ENCODE measurements at regions not wholly inside any gene's neighbourhood (a gene's known extent, or its start where the extent isn't known, plus 50 kb on each side); places are given as distances from the start of the nearest gene placed in this dataset.

DNA sequence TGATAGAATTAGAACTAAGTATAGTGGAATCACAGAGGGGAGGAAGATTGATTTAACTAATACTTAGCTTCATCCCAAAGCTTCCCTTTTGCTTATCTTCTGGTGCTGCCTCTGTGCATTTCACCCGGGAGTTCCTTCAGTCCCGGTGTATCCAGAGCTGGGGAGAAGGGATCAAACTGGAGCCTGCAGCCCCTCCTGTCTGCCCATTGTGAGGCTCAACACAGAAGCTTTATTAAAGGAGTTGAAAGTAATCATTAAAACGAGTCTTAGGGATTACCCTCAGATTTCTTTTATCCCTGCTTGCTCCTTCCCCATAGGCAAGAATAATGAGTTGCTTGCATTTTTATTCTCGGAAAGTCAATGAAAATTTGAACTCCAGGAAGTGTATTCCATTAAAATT lies 739.7 kb upstream of the DDX18 start:
- no peak overlapping the region for H3K4me3 ChIP-seq (ENCODE audit: low read depth, low read length)
- no peak for DNase-seq (ENCODE audit: low read depth, low spot score)
- TF ChIP-seq, protein P1, sequence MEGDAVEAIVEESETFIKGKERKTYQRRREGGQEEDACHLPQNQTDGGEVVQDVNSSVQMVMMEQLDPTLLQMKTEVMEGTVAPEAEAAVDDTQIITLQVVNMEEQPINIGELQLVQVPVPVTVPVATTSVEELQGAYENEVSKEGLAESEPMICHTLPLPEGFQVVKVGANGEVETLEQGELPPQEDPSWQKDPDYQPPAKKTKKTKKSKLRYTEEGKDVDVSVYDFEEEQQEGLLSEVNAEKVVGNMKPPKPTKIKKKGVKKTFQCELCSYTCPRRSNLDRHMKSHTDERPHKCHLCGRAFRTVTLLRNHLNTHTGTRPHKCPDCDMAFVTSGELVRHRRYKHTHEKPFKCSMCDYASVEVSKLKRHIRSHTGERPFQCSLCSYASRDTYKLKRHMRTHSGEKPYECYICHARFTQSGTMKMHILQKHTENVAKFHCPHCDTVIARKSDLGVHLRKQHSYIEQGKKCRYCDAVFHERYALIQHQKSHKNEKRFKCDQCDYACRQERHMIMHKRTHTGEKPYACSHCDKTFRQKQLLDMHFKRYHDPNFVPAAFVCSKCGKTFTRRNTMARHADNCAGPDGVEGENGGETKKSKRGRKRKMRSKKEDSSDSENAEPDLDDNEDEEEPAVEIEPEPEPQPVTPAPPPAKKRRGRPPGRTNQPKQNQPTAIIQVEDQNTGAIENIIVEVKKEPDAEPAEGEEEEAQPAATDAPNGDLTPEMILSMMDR (IDR thresholded peaks at IDR 0.05; ENCODE audit: low read depth, low read length), result no peak
- in situ Hi-C loops (cut with HindIII; ENCODE audit: low sequenced_read_pairs), result no loop called here

DNA sequence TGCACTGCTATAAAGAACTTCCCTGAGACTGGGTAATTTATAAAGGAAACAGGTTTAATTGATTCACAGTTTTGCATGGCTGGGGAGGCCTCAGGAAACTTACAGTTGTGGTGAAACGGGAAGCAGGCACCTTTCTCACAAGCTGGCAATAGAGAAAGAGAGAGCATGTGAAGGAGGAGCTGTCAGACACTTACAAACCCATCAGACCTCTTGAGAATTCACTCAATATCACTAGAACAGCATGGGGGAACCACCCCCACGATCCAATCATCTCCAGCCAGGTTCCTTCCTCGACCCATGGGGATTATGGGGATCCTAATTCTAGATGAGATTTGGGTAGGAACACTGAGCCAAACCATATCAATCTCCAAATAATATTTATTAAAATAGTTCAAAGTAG lies 729.2 kb upstream of the DDX18 start:
- TF ChIP-seq, protein P1 (IDR thresholded peaks at IDR 0.05; ENCODE audit: low read depth, low read length), result no peak
- no peak overlapping the region for H3K4me3 ChIP-seq (ENCODE audit: low read depth, low read length)
- in situ Hi-C loops (cut with HindIII; ENCODE audit: low sequenced_read_pairs), result no loop called here
- DNase-seq (ENCODE audit: low read depth, low spot score), result no peak

DNA sequence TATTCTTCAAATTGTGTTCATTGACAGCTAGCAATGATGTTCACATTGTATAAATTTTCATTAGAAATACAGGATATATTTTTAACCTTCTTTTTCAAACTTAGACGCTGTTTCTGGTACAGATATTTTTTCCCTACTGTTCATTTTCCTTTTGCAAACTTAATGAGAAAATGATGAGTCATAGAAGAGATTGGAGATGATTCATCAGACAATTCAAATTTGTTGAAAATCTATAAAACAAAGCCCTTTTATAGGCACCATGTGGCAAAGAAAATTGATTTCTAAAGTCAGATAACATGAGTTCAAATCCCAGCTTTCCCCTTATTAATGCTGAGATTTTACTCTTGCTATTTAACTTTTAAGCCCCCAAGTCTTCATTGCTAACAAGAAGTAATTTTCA lies 728.8 kb upstream of the DDX18 start:
- in situ Hi-C loops (cut with HindIII; ENCODE audit: low sequenced_read_pairs), result no loop called here
- TF ChIP-seq, protein P1 (IDR thresholded peaks at IDR 0.05; ENCODE audit: low read depth, low read length), result no peak
- no peak overlapping the region for H3K4me3 ChIP-seq (ENCODE audit: low read depth, low read length)
- DNase-seq (ENCODE audit: low read depth, low spot score), result no peak

DNA sequence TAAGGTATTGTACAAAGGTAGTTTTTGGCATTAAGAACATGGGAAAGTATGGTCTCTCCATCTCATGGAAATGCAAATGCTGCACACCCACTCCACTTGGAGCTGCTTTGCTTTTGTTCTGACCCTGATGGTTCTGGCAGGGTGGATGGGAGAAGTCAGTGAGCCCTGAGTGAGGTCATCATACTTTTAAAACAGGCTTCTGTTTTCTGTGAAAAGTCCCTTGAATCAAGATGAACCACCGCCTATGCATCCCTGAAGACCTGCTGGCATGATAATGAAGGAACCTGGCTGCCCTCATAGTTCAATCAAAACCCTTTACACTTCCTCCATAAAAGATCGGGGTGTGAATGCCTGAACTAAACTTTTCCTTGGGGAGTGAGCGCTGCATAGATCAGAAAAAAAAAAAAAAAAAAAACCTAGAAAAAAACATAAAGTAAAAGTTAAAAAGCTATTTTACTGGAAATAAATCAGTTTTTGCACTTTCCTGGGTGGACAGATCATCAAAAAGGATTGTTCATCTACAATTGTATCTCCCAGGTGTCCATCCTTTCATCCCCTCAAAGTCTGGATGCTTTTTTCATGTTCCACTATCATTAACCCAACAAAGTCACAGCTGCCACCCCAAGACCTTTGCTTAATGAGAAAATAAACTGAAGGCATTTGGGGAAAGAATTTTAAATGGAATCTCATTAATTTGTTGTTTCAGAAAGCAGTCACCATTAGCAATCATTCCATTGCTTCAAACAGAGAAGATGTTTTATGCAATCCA lies 728.1 kb upstream of the DDX18 start:
- DNase-seq (ENCODE audit: low read depth, low spot score), result no peak
- no peak overlapping the region for H3K4me3 ChIP-seq (ENCODE audit: low read depth, low read length)
- in situ Hi-C loops (cut with HindIII; ENCODE audit: low sequenced_read_pairs), result no loop called here
- TF ChIP-seq, protein P1 (IDR thresholded peaks at IDR 0.05; ENCODE audit: low read depth, low read length), result no peak

DNA sequence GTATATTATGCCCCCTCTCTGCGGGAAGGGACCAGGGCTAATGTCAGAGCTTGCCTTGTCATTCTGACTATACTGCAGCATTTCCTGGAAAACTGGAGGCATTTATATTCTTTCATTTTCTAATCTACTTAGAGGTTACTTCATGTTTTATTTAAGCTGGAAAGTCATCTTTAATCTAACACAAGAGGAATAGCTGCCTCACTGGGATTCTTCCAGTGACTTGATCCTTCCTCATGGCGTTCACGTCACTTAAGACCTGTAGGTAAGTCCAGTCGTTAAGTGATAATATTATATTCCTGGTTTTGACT lies 727.6 kb upstream of the DDX18 start:
- no peak for DNase-seq (ENCODE audit: low read depth, low spot score)
- H3K4me3 ChIP-seq (ENCODE audit: low read depth, low read length), result no peak overlapping the region
- in situ Hi-C loops (cut with HindIII; ENCODE audit: low sequenced_read_pairs), result no loop called here
- TF ChIP-seq, protein P1 (IDR thresholded peaks at IDR 0.05; ENCODE audit: low read depth, low read length), result no peak

DNA sequence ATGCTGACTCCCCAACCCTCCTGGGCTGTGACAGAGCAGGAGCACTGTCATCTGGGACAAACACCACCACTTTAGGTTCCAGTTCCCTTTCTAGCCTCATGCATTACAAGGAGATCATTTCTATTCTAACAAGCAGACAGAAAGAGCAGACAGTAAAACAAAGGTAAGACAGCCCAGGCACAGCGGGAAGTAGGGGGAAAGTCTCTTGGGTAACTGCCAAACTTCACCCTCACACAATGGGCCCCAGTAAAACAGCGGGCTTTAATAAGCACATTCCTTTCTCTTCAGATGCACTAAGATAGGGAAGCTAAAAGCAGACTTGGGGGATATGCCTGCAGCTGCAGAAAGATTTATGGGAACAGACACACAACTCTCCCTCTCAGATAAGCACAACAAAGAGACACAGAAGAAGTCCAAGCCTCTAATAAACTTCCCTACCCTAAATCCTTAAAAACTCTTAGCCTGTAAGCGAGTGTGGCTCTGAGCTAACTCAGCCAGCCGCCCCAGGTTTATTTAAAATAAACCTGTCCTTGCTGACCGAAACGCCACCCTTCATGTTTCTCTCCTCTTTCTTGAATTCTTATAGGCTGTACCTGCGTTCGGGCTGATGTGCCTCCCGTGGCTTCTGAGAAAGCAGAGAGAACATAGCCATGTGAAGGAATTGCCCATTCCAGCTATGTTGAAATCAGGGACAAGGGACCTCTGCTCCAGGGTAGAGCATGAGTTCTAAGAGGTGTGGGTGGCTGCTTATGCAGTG lies 726.8 kb upstream of the DDX18 start:
- TF ChIP-seq, protein P1 (IDR thresholded peaks at IDR 0.05; ENCODE audit: low read depth, low read length), result no peak
- in situ Hi-C loops (cut with HindIII; ENCODE audit: low sequenced_read_pairs), result no loop called here
- no peak for DNase-seq (ENCODE audit: low read depth, low spot score)
- H3K4me3 ChIP-seq (ENCODE audit: low read depth, low read length), result no peak overlapping the region
